ENCODE measurements at regions not wholly inside any gene's neighbourhood (a gene's known extent, or its start where the extent isn't known, plus 50 kb on each side); places are given as distances from the start of the nearest gene placed in this dataset.

DNA sequence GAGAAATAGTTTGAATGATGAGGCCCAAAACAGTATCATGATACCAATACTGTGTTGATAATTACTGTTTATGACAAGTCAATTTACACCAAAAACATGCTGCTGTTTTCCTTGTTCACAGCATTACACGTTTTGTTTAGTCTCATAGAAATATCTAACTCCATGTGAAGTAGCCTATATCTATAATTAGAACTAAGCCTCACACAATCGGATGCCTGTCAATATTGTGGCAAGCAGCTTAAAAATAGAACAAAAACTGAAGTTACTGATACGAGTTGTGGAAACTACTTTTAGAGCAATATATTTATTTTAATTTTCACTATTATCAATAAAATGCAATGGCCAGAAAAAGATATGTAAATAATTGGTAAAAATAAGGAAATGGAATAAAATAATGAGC lies 470.8 kb downstream of the ZEB2 start:
- no peak for DNase-seq (ENCODE audit: low read depth)
- TF ChIP-seq MYC (IDR thresholded peaks at IDR 0.05; ENCODE audit: low read depth, low read length), result no peak
- TF ChIP-seq, protein P1, sequence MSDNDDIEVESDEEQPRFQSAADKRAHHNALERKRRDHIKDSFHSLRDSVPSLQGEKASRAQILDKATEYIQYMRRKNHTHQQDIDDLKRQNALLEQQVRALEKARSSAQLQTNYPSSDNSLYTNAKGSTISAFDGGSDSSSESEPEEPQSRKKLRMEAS (IDR thresholded peaks at IDR 0.05; ENCODE audit: low read depth, low read length), result no peak
- TF ChIP-seq, protein P2, sequence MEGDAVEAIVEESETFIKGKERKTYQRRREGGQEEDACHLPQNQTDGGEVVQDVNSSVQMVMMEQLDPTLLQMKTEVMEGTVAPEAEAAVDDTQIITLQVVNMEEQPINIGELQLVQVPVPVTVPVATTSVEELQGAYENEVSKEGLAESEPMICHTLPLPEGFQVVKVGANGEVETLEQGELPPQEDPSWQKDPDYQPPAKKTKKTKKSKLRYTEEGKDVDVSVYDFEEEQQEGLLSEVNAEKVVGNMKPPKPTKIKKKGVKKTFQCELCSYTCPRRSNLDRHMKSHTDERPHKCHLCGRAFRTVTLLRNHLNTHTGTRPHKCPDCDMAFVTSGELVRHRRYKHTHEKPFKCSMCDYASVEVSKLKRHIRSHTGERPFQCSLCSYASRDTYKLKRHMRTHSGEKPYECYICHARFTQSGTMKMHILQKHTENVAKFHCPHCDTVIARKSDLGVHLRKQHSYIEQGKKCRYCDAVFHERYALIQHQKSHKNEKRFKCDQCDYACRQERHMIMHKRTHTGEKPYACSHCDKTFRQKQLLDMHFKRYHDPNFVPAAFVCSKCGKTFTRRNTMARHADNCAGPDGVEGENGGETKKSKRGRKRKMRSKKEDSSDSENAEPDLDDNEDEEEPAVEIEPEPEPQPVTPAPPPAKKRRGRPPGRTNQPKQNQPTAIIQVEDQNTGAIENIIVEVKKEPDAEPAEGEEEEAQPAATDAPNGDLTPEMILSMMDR (IDR thresholded peaks at IDR 0.05; ENCODE audit: low read depth, low read length), result no peak
- TF ChIP-seq POLR2A (IDR thresholded peaks at IDR 0.05; ENCODE audit: extremely low read depth, insufficient read length), result no peak
- H3K4me3 ChIP-seq (ENCODE audit: low read depth, low read length), result no peak overlapping the region

DNA sequence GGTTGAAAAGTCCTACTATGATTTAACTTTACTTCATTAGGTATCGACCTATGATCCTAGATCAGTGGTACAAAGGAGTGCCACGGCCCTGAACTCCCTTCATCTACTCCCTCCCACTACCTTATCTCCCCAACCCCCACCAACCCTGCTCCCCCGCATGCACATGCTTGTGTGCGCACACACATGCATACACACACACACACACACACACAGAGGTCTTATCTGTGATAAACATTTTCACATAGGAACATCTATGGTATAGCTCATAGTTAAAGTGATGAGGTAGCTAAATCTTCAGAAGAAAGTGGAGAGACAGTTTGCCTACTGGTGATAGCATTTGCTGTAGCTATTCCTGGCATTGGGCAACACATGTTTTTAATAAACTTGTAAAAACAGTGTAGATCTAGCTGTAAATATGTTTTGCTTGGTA lies 471.3 kb downstream of the ZEB2 start:
- DNase-seq (ENCODE audit: low read depth), result no peak
- TF ChIP-seq, protein P2 (IDR thresholded peaks at IDR 0.05; ENCODE audit: low read depth, low read length), result no peak
- TF ChIP-seq POLR2A (IDR thresholded peaks at IDR 0.05; ENCODE audit: extremely low read depth, insufficient read length) (no peak), MYC (IDR thresholded peaks at IDR 0.05; ENCODE audit: low read depth, low read length) (no peak)
- TF ChIP-seq, protein P1 (IDR thresholded peaks at IDR 0.05; ENCODE audit: low read depth, low read length), result no peak
- H3K4me3 ChIP-seq (ENCODE audit: low read depth, low read length), result no peak overlapping the region

DNA sequence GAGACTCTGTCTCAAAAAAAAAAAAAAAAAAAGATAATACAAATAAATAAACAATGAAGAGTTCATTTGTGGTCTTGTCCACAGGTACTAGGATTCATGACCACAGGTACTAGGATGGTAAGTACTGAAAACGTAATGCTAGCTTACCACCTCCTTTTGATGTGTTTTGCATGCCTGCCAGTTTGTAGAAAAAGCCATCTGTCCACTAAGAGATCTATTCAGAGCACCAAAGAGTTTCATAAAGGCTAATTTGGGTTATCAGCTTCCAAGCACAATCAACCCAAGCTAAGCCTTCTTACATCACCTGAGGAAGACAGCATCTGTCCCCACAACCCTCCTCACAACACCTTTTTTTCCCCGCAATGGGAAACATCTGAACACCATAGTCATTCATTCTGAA lies 477.2 kb downstream of the ZEB2 start:
- no peak overlapping the region for H3K4me3 ChIP-seq (ENCODE audit: low read depth, low read length)
- TF ChIP-seq POLR2A (IDR thresholded peaks at IDR 0.05; ENCODE audit: extremely low read depth, insufficient read length) (no peak), MYC (IDR thresholded peaks at IDR 0.05; ENCODE audit: low read depth, low read length) (no peak)
- TF ChIP-seq, protein P1 (IDR thresholded peaks at IDR 0.05; ENCODE audit: low read depth, low read length), result no peak
- TF ChIP-seq, protein P2 (IDR thresholded peaks at IDR 0.05; ENCODE audit: low read depth, low read length), result no peak
- no peak for DNase-seq (ENCODE audit: low read depth)

DNA sequence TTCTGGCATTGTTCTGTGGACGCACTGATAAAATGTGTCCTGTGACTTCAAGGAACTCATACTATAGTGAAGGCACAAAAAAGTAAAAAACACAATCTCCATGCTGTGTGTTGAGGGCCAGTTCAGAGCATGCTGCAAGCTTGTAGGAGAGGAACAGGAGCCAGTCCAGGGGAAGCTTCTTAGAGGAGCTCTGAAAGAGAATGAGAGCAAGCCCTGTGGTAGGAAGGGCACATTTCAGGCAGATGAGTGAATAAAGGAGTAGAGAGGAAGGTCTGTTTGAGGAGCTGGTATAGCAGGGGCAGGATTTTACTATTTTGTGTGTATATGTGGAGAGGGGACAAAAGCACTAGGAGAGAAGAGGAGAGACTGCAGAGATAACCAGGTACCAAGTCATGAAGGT lies 478.3 kb downstream of the ZEB2 start:
- H3K4me3 ChIP-seq (ENCODE audit: low read depth, low read length), result no peak overlapping the region
- no peak for DNase-seq (ENCODE audit: low read depth)
- TF ChIP-seq, protein P2 (IDR thresholded peaks at IDR 0.05; ENCODE audit: low read depth, low read length), result no peak
- TF ChIP-seq POLR2A (IDR thresholded peaks at IDR 0.05; ENCODE audit: extremely low read depth, insufficient read length), result no peak
- TF ChIP-seq, protein P1 (IDR thresholded peaks at IDR 0.05; ENCODE audit: low read depth, low read length), result no peak
- no peak for TF ChIP-seq MYC (IDR thresholded peaks at IDR 0.05; ENCODE audit: low read depth, low read length)

DNA sequence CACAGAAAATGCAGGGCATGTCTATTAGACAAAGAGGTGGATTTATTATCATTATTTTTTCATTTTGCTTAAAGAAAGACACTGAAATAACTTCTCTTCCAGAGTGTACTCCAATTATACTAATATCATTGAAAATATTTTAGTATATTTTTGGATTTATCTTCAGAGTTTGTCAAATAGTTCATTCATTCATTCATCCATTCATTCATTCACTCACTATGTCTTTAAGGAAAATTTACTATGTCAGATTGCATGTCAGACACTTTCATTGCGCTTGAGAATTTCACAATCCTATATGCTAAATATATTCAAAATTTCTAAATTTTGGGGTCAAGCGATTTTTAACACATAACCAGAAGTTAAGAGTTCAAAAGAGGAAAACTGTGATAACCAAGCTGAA lies 479.1 kb downstream of the ZEB2 start:
- no peak overlapping the region for H3K4me3 ChIP-seq (ENCODE audit: low read depth, low read length)
- TF ChIP-seq, protein P2 (IDR thresholded peaks at IDR 0.05; ENCODE audit: low read depth, low read length), result no peak
- no peak for TF ChIP-seq MYC (IDR thresholded peaks at IDR 0.05; ENCODE audit: low read depth, low read length)
- TF ChIP-seq, protein P1 (IDR thresholded peaks at IDR 0.05; ENCODE audit: low read depth, low read length), result no peak
- TF ChIP-seq POLR2A (IDR thresholded peaks at IDR 0.05; ENCODE audit: extremely low read depth, insufficient read length), result no peak
- no peak for DNase-seq (ENCODE audit: low read depth)

DNA sequence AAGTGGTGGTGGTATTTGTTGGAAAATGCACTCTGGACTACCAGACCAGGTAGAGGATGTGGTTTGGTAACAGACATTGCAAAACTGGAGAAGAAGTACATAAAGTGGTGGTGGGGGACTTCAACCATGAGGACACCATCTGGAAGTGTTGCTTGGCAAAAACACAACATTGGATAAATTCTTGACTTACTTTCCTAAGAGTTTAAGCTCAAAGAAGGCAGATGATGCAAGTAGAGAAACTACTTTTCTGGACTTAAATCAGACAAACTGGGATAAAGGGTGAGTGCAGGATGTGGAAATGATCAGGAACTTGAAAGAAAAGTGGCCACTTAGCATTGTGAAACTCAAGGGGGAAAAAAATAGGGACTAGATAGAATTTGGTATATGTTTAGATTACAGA lies 487.4 kb downstream of the ZEB2 start:
- peak; percentile 17 for DNase-seq (ENCODE audit: low read depth)
- no peak overlapping the region for H3K4me3 ChIP-seq (ENCODE audit: low read depth, low read length)
- TF ChIP-seq, protein P1 (IDR thresholded peaks at IDR 0.05; ENCODE audit: low read depth, low read length), result no peak
- TF ChIP-seq, protein P2 (IDR thresholded peaks at IDR 0.05; ENCODE audit: low read depth, low read length), result no peak
- no peak for TF ChIP-seq POLR2A (IDR thresholded peaks at IDR 0.05; ENCODE audit: extremely low read depth, insufficient read length)
- no peak for TF ChIP-seq MYC (IDR thresholded peaks at IDR 0.05; ENCODE audit: low read depth, low read length)
